ENCODE measurements at regions not wholly inside any gene's neighbourhood (a gene's known extent, or its start where the extent isn't known, plus 50 kb on each side); places are given as distances from the start of the nearest gene placed in this dataset.

GRCh38 chr1:172801771-172802322, 142.9 kb downstream of the FASLG start:
- Histone ChIP-seq H3K4me3 (ENCODE audit: low read length in 2 of 2) (no peak overlapping the region), H3K27ac (ENCODE audit: low read length) (no peak overlapping the region), H3K27me3 (ENCODE audit: control insufficient read depth in 1 of 2, insufficient read depth in 2 of 2, low read length in 2 of 2) (no peaks in the 10 kb centered on the region), H3K4me1 (ENCODE audit: control insufficient read depth, insufficient read depth, low read length) (no peaks in the 10 kb centered on the region), H3K9me3 (ENCODE audit: control insufficient read depth in 2 of 2, low read length in 2 of 2) (no peaks in the 10 kb centered on the region), H3K36me3 (ENCODE audit: control insufficient read depth in 2 of 2, insufficient read depth in 2 of 2, low read length in 2 of 2) (no peaks in the 10 kb centered on the region), H3K9ac (ENCODE audit: low read length in 2 of 2) (no peak overlapping the region)

GRCh38 chr1:172809750-172810149, 150.8 kb downstream of the FASLG start:
- H3K9me3 ChIP-seq (ENCODE audit: control insufficient read depth in 2 of 2, low read length in 2 of 2): no peaks in the 10 kb centered on the region
- H3K36me3 ChIP-seq (ENCODE audit: control insufficient read depth in 2 of 2, insufficient read depth in 2 of 2, low read length in 2 of 2): no peaks in the 10 kb centered on the region

GRCh38 chr1:172810480-172811175, 151.7 kb downstream of the FASLG start:
- no peaks in the 10 kb centered on the region for H3K36me3 ChIP-seq (ENCODE audit: control insufficient read depth in 2 of 2, insufficient read depth in 2 of 2, low read length in 2 of 2)
- H3K9me3 ChIP-seq (ENCODE audit: control insufficient read depth in 2 of 2, low read length in 2 of 2): no peaks in the 10 kb centered on the region
- H3K4me1 ChIP-seq (ENCODE audit: control insufficient read depth, insufficient read depth, low read length): no peaks in the 10 kb centered on the region
- no peak overlapping the region for H3K4me3 ChIP-seq (ENCODE audit: low read length in 2 of 2)
- H3K27ac ChIP-seq (ENCODE audit: low read length): no peak overlapping the region
- no peak overlapping the region for H3K9ac ChIP-seq (ENCODE audit: low read length in 2 of 2)
- no peaks in the 10 kb centered on the region for H3K27me3 ChIP-seq (ENCODE audit: control insufficient read depth in 1 of 2, insufficient read depth in 2 of 2, low read length in 2 of 2)

More at GRCh38 chr1:172809750-172810149, 150.8 kb downstream of the FASLG start:
- no peak overlapping the region for H3K4me3 ChIP-seq (ENCODE audit: low read length in 2 of 2)
- no peaks in the 10 kb centered on the region for H3K27me3 ChIP-seq (ENCODE audit: control insufficient read depth in 1 of 2, insufficient read depth in 2 of 2, low read length in 2 of 2)
- no peak overlapping the region for H3K27ac ChIP-seq (ENCODE audit: low read length)
- no peak overlapping the region for H3K9ac ChIP-seq (ENCODE audit: low read length in 2 of 2)
- H3K4me1 ChIP-seq (ENCODE audit: control insufficient read depth, insufficient read depth, low read length): no peaks in the 10 kb centered on the region

GRCh38 chr1:172811694-172812093, 152.8 kb downstream of the FASLG start:
- H3K9me3 ChIP-seq (ENCODE audit: control insufficient read depth in 2 of 2, low read length in 2 of 2): no peaks in the 10 kb centered on the region
- H3K36me3 ChIP-seq (ENCODE audit: control insufficient read depth in 2 of 2, insufficient read depth in 2 of 2, low read length in 2 of 2): no peaks in the 10 kb centered on the region
- H3K27me3 ChIP-seq (ENCODE audit: control insufficient read depth in 1 of 2, insufficient read depth in 2 of 2, low read length in 2 of 2): no peaks in the 10 kb centered on the region
- H3K4me3 ChIP-seq (ENCODE audit: low read length in 2 of 2): no peak overlapping the region
- no peak overlapping the region for H3K9ac ChIP-seq (ENCODE audit: low read length in 2 of 2)
- no peak overlapping the region for H3K27ac ChIP-seq (ENCODE audit: low read length)
- no peaks in the 10 kb centered on the region for H3K4me1 ChIP-seq (ENCODE audit: control insufficient read depth, insufficient read depth, low read length)

GRCh38 chr1:172812118-172812517, 153.2 kb downstream of the FASLG start:
- Histone ChIP-seq H3K4me3 (ENCODE audit: low read length in 2 of 2) (no peak overlapping the region), H3K9ac (ENCODE audit: low read length in 2 of 2) (no peak overlapping the region), H3K27me3 (ENCODE audit: control insufficient read depth in 1 of 2, insufficient read depth in 2 of 2, low read length in 2 of 2) (no peaks in the 10 kb centered on the region), H3K4me1 (ENCODE audit: control insufficient read depth, insufficient read depth, low read length) (no peaks in the 10 kb centered on the region), H3K36me3 (ENCODE audit: control insufficient read depth in 2 of 2, insufficient read depth in 2 of 2, low read length in 2 of 2) (no peaks in the 10 kb centered on the region), H3K27ac (ENCODE audit: low read length) (no peak overlapping the region), H3K9me3 (ENCODE audit: control insufficient read depth in 2 of 2, low read length in 2 of 2) (no peaks in the 10 kb centered on the region)

GRCh38 chr1:172813330-172813729, 154.4 kb downstream of the FASLG start:
- H3K9me3 ChIP-seq (ENCODE audit: control insufficient read depth in 2 of 2, low read length in 2 of 2): no peaks in the 10 kb centered on the region
- no peaks in the 10 kb centered on the region for H3K27me3 ChIP-seq (ENCODE audit: control insufficient read depth in 1 of 2, insufficient read depth in 2 of 2, low read length in 2 of 2)
- H3K36me3 ChIP-seq (ENCODE audit: control insufficient read depth in 2 of 2, insufficient read depth in 2 of 2, low read length in 2 of 2): no peaks in the 10 kb centered on the region
- no peak overlapping the region for H3K27ac ChIP-seq (ENCODE audit: low read length)
- no peak overlapping the region for H3K9ac ChIP-seq (ENCODE audit: low read length in 2 of 2)
- H3K4me1 ChIP-seq (ENCODE audit: control insufficient read depth, insufficient read depth, low read length): no peaks in the 10 kb centered on the region
- no peak overlapping the region for H3K4me3 ChIP-seq (ENCODE audit: low read length in 2 of 2)

GRCh38 chr1:172814428-172814827, 155.5 kb downstream of the FASLG start:
- no peaks in the 10 kb centered on the region for H3K27me3 ChIP-seq (ENCODE audit: control insufficient read depth in 1 of 2, insufficient read depth in 2 of 2, low read length in 2 of 2)
- H3K9me3 ChIP-seq (ENCODE audit: control insufficient read depth in 2 of 2, low read length in 2 of 2): no peaks in the 10 kb centered on the region
- no peak overlapping the region for H3K9ac ChIP-seq (ENCODE audit: low read length in 2 of 2)
- no peaks in the 10 kb centered on the region for H3K36me3 ChIP-seq (ENCODE audit: control insufficient read depth in 2 of 2, insufficient read depth in 2 of 2, low read length in 2 of 2)
- no peak overlapping the region for H3K27ac ChIP-seq (ENCODE audit: low read length)
- no peak overlapping the region for H3K4me3 ChIP-seq (ENCODE audit: low read length in 2 of 2)
- peaks cover 3% of the 10 kb centered on the region for H3K4me1 ChIP-seq (ENCODE audit: control insufficient read depth, insufficient read depth, low read length)

- Histone ChIP-seq H3K4me3 (ENCODE audit: low read length in 2 of 2) (no peak overlapping the region), H3K27ac (ENCODE audit: low read length) (no peak overlapping the region), H3K27me3 (ENCODE audit: control insufficient read depth in 1 of 2, insufficient read depth in 2 of 2, low read length in 2 of 2) (no peaks in the 10 kb centered on the region), H3K9me3 (ENCODE audit: control insufficient read depth in 2 of 2, low read length in 2 of 2) (no peaks in the 10 kb centered on the region), H3K9ac (ENCODE audit: low read length in 2 of 2) (no peak overlapping the region), H3K36me3 (ENCODE audit: control insufficient read depth in 2 of 2, insufficient read depth in 2 of 2, low read length in 2 of 2) (no peaks in the 10 kb centered on the region), H3K4me1 (ENCODE audit: control insufficient read depth, insufficient read depth, low read length) (peaks cover 3% of the 10 kb centered on the region)
Observed at GRCh38 chr1:172815740-172816139, 156.8 kb downstream of the FASLG start.

GRCh38 chr1:172818841-172819527, 160.1 kb downstream of the FASLG start:
- no peaks in the 10 kb centered on the region for H3K36me3 ChIP-seq (ENCODE audit: control insufficient read depth in 2 of 2, insufficient read depth in 2 of 2, low read length in 2 of 2)
- peaks cover 3% of the 10 kb centered on the region for H3K4me1 ChIP-seq (ENCODE audit: control insufficient read depth, insufficient read depth, low read length)
- no peaks in the 10 kb centered on the region for H3K9me3 ChIP-seq (ENCODE audit: control insufficient read depth in 2 of 2, low read length in 2 of 2)
- H3K4me3 ChIP-seq (ENCODE audit: low read length in 2 of 2): no peak overlapping the region
- no peak overlapping the region for H3K27ac ChIP-seq (ENCODE audit: low read length)
- H3K9ac ChIP-seq (ENCODE audit: low read length in 2 of 2): no peak overlapping the region
- no peaks in the 10 kb centered on the region for H3K27me3 ChIP-seq (ENCODE audit: control insufficient read depth in 1 of 2, insufficient read depth in 2 of 2, low read length in 2 of 2)

GRCh38 chr1:172820475-172821158, 161.7 kb downstream of the FASLG start:
- Histone ChIP-seq H3K27me3 (ENCODE audit: control insufficient read depth in 1 of 2, insufficient read depth in 2 of 2, low read length in 2 of 2) (no peaks in the 10 kb centered on the region), H3K36me3 (ENCODE audit: control insufficient read depth in 2 of 2, insufficient read depth in 2 of 2, low read length in 2 of 2) (no peaks in the 10 kb centered on the region), H3K4me3 (ENCODE audit: low read length in 2 of 2) (no peak overlapping the region), H3K9me3 (ENCODE audit: control insufficient read depth in 2 of 2, low read length in 2 of 2) (no peaks in the 10 kb centered on the region), H3K9ac (ENCODE audit: low read length in 2 of 2) (no peak overlapping the region), H3K4me1 (ENCODE audit: control insufficient read depth, insufficient read depth, low read length) (peaks cover 3% of the 10 kb centered on the region), H3K27ac (ENCODE audit: low read length) (no peak overlapping the region)

All from stomach smooth muscle (tissue), 2 donors.